K562 (cell line): ENCODE measurements at regions not wholly inside any gene's neighbourhood (a gene's known extent, or its start where the extent isn't known, plus 50 kb on each side); places are given as distances from the start of the nearest gene placed in this dataset.

ENCODE experiments used
- COPS2 ChIP-seq: fragments of 450-650 bp; conservative IDR thresholded peaks from 2 replicates; pipeline ENCODE4 v1.6.1; 2016; ENCODE audit warnings: mild to moderate bottlenecking, moderate library complexity
- ESRRB ChIP-seq: fragments of 250-450 bp; sonication (Bioruptor Pico); IDR thresholded peaks from 2 replicates; pipeline ENCODE4 v1.5.0; 2020; ENCODE audit warnings: mild to moderate bottlenecking, moderate library complexity, borderline replicate concordance
- ETS2 ChIP-seq: IDR thresholded peaks from 2 replicates; pipeline ENCODE4 v1.6.1; 2016; ENCODE audit warnings: borderline replicate concordance, missing genetic modification characterization, mild to moderate bottlenecking, moderate library complexity, missing compliant biosample characterization; ENCODE audit not compliant: poor library complexity, severe bottlenecking
- JUNB ChIP-seq: fragments of 450-650 bp; formaldehyde crosslinking; conservative IDR thresholded peaks from 2 replicates; pipeline ENCODE4 v1.4.0; 2020; ENCODE audit warnings: mild to moderate bottlenecking
- MIER1 ChIP-seq: fragments of 450-650 bp; IDR thresholded peaks from 2 replicates; pipeline ENCODE4 v1.6.1; 2016; ENCODE audit warnings: antibody characterized with exemption, mild to moderate bottlenecking, low read depth
- MNT ChIP-seq, 2 experiments: fragments of 450-650 bp; conservative IDR thresholded peaks; 2 replicates each; pipeline ENCODE4 v1.6.1; 2017; ENCODE audit warnings: mild to moderate bottlenecking in 2 of 2, moderate library complexity in 2 of 2
- PKNOX1 ChIP-seq: fragments of 450-650 bp; IDR thresholded peaks from 2 replicates; pipeline ENCODE4 v1.6.1; 2016
- POLR2AphosphoS5 ChIP-seq: IDR thresholded peaks from 2 replicates; pipeline ENCODE4 v1.6.1; 2011; ENCODE audit warnings: mild to moderate bottlenecking, low read depth, low read length, moderate library complexity; ENCODE audit not compliant: control insufficient read depth, insufficient read depth
- POLR2B ChIP-seq: fragments of 450-650 bp; IDR thresholded peaks from 2 replicates; pipeline ENCODE4 v1.6.1; 2018; ENCODE audit warnings: low read depth; ENCODE audit not compliant: partially characterized antibody
- SRSF9 ChIP-seq: fragments of 200-400 bp; formaldehyde crosslinking; IDR thresholded peaks from 2 replicates; pipeline ENCODE4 v1.6.1; 2017; ENCODE audit warnings: low read depth, low read length, borderline replicate concordance
- TAF1 ChIP-seq: IDR thresholded peaks from 2 replicates; pipeline ENCODE4 v1.6.1; 2011; ENCODE audit warnings: mild to moderate bottlenecking, low read length, moderate library complexity; ENCODE audit not compliant: insufficient read depth, control insufficient read depth, severe bottlenecking; ENCODE audit errors: extremely low read depth
- TCF7L2 ChIP-seq: fragments of 150-350 bp; IDR thresholded peaks from 2 replicates; pipeline ENCODE4 v1.6.1; 2016; ENCODE audit warnings: low read depth, mild to moderate bottlenecking, low read length, moderate library complexity
- TRIM25 ChIP-seq: fragments of 450-650 bp; IDR thresholded peaks from 2 replicates; pipeline ENCODE4 v1.7.0; 2016; ENCODE audit warnings: borderline replicate concordance
- ZNF311 ChIP-seq: fragments of 250-450 bp; sonication (Bioruptor Pico); IDR thresholded peaks from 2 replicates; pipeline ENCODE4 v1.4.0; 2020; ENCODE audit warnings: mild to moderate bottlenecking, moderate library complexity
- ZSCAN29 ChIP-seq: fragments of 450-650 bp; IDR thresholded peaks from 2 replicates; pipeline ENCODE4 v1.6.1; 2017
- TF ChIP-seq, protein P1 (sequence below): fragments of 450-650 bp; IDR thresholded peaks from 2 replicates; pipeline ENCODE4 v1.6.1; 2016; ENCODE audit warnings: mild to moderate bottlenecking
- TF ChIP-seq, protein P2 (sequence below): sonication (generic); formaldehyde crosslinking; IDR thresholded peaks from 2 replicates; pipeline ENCODE4 v1.8.0; 2022; ENCODE audit warnings: mild to moderate bottlenecking, missing genetic modification reagents, borderline replicate concordance

DNA sequence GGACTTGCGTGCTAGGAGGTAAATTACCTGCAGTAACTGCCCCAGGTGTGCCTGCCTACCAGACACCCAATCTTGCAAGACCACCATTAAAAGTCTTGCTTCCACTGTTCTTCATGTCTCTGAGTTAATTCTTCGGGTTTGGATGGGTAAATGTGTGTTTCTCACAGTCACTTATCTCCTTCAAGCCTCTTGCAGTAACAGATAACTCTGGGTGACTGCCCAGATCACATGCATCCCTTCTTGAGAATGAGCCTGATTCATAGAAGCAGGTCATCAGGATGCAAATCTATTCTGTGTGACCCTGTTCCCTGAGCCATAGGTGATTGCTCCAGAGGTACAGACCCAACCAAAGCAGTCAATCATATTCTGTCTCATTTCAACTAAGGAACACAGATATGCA, 194.6 kb downstream of the METTL4 start (continued):
- TF ChIP-seq, protein P1, sequence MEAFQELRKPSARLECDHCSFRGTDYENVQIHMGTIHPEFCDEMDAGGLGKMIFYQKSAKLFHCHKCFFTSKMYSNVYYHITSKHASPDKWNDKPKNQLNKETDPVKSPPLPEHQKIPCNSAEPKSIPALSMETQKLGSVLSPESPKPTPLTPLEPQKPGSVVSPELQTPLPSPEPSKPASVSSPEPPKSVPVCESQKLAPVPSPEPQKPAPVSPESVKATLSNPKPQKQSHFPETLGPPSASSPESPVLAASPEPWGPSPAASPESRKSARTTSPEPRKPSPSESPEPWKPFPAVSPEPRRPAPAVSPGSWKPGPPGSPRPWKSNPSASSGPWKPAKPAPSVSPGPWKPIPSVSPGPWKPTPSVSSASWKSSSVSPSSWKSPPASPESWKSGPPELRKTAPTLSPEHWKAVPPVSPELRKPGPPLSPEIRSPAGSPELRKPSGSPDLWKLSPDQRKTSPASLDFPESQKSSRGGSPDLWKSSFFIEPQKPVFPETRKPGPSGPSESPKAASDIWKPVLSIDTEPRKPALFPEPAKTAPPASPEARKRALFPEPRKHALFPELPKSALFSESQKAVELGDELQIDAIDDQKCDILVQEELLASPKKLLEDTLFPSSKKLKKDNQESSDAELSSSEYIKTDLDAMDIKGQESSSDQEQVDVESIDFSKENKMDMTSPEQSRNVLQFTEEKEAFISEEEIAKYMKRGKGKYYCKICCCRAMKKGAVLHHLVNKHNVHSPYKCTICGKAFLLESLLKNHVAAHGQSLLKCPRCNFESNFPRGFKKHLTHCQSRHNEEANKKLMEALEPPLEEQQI: no peak
- TF ChIP-seq POLR2AphosphoS5 (no peak), ZNF311 (no peak), COPS2 (no peak), MIER1 (no peak), MNT (conservative IDR thresholded peaks at IDR 0.05) (no peak), TRIM25 (no peak), SRSF9 (no peak), TCF7L2 (no peak), JUNB (CRISPR knock-in tag) (no peak), POLR2B (no peak), ZSCAN29 (no peak), ETS2 (tag) (no peak), TAF1 (no peak), PKNOX1 (0 out of 2 replicates have a peak, but pooled peaks have one; percentile 20), ESRRB (no peak)
- TF ChIP-seq, protein P2, sequence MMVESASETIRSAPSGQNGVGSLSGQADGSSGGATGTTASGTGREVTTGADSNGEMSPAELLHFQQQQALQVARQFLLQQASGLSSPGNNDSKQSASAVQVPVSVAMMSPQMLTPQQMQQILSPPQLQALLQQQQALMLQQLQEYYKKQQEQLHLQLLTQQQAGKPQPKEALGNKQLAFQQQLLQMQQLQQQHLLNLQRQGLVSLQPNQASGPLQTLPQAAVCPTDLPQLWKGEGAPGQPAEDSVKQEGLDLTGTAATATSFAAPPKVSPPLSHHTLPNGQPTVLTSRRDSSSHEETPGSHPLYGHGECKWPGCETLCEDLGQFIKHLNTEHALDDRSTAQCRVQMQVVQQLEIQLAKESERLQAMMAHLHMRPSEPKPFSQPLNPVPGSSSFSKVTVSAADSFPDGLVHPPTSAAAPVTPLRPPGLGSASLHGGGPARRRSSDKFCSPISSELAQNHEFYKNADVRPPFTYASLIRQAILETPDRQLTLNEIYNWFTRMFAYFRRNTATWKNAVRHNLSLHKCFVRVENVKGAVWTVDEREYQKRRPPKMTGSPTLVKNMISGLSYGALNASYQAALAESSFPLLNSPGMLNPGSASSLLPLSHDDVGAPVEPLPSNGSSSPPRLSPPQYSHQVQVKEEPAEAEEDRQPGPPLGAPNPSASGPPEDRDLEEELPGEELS (CRISPR knock-in tag): no peak
